ENCODE measurements at regions not wholly inside any gene's neighbourhood (a gene's known extent, or its start where the extent isn't known, plus 50 kb on each side); places are given as distances from the start of the nearest gene placed in this dataset.

DNA sequence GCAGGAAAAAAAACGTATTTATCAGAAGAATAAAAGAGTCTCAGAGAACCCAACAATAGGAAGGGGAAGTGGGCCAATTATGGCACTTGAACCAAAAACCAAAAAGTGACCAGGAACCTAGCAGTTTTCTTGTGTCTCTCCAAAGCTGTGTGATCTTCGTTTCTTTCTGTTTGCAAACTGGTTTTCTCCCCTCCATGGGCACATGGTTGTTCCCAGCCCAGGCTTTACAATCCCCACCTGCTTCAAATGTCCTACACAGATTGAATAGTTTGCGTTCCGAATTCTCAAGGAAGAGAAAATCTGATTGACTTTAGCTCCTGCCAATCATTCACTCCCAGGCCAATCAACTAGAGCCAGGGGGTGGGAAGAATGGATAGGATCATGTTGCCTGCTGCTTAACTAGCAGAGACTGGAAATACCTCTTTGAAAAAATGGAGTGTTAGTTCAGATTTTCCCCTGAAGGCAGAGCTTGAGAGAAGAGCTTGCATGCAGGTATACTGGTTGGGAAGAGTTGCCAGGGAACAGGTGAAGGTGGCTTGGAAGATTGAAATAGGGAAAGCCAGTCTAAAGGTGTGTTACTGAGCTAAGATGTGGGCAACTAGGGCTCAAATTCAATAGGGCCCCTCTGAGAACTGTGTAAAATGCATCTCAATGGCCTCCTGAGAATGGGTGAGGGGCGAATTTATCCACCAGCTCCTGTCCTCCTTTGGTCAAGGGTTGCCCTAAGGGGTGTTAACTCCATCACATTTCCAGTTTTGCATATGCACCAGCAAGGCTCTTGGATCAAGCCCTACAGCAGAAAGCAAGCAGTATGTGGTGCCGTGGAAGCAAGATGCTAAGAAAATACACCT lies 106.4 kb upstream of the SRRM4 start:
- no peak for DNase-seq

DNA sequence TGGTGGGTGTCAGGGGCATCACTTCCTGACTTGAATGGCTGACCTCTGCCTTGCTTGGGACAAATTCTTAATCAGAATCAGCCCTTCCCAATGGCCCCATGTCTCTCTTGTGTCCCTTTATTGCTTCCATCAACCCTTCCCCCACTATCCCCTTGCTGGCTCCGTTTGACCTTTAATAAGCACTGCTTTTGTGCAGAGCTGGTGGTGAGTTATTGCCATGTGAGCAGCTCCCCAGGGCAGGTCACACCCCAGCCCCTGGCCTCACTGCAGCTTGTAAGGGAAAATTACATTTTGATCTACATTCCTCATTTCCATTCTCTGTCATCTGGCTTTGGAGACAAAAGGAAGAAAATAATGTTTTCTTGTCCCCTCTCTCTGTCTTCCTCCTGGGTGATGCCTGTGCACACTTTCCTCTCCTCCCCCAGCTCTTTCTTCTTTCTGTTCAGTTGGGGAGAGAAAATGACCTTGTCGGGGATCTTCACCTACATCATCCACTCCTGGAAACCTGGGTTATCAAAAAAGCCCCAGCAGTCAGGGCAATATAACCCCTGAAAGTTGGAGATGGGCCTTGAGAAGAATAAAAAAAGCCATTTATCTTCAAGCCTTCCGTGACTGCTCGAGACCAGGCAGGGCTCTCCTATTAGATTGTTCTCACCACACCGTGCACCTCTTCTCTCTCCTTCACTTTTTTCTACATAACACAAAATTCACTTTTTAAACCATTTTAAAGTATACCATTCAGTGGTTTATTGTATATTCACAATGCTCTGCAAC lies 100.4 kb upstream of the SRRM4 start:
- DNase-seq = no peak

- no peak for DNase-seq
Measured at GRCh38 chr12:118884226-118884625, 97.1 kb upstream of the SRRM4 start.

DNA sequence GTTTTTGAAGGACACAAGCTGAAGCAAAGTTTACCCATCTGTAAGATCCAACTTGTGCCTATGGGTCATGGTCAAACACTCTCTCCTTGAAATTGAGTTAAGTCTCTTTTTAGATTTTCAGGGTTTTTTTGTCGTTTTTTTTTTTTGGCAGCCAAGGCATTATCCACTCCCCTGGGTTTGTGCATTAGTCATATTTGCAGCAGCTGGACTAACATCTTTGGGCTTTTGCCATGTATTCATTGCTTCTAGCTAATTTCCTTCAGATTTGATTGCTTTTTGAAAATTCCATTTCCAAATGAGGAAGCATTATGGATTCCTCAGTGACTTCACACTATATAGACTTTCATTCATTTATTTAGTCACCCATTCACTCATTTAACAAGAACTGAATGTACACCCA lies 80.3 kb upstream of the SRRM4 start:
- no peak for DNase-seq

DNA sequence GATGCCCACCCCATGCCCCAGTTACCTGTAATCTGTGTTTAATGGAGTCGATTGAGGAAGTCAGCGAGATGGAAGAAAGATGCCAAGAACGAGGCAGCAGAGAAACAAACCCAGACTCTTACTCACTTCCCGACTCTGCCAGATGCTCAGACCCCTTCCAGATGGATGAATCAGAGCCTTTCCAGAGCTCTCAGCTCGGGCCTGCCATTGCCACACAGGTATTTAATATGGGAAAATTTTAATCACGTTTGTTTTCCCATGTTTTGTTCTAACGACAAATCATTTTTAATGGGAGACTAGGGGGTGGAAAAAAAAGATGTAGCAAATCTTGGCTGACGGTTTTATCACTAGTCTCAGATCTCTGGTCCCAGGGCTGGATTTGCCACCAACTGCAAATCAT lies 72.5 kb upstream of the SRRM4 start:
- DNase-seq = no peak

- DNase-seq = no peak
Measured at GRCh38 chr12:118912697-118913270, 68.6 kb upstream of the SRRM4 start.

DNA sequence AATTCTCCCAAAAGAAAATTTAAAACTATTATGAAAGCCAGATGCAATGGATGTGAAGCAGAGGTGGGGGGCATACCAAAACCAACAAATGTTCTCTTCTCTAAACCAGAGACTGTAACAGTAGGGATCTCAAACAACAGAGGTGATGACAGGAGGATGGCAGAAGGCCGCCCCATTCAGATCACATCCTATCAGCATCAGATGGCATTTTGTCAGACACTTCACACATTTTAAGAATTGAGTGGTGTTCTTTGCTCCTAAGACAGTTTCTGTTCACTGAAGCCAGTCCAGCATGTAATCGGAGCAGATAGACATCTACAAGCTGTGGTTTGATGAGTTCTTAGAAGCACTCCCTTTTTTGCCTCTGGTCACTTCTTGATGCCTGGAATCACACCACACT lies 59.6 kb upstream of the SRRM4 start:
- no peak for DNase-seq

DNA sequence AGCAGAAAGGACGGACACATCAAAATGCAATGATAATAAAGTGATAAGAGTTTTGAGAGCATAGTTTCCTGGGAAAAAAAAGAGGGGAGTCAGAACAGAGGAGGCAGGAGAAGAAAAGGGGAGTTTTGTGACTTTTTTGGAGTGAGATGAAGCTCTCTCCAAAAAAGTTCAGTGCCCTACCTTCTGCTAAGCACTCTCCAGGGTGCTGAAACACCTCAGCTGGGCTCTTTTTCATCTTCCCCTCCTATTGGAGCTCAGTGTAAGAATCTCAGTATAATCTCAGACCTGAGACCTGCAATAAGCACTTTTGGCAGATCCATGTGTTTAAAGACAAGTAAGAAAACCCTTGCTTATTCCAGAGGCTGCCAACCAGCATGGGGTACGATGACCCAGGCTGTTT lies 58.9 kb upstream of the SRRM4 start:
- no peak for DNase-seq

GRCh38 chr12:118925407-118925806 lies 55.9 kb upstream of the SRRM4 start:
- no peak for DNase-seq

DNA sequence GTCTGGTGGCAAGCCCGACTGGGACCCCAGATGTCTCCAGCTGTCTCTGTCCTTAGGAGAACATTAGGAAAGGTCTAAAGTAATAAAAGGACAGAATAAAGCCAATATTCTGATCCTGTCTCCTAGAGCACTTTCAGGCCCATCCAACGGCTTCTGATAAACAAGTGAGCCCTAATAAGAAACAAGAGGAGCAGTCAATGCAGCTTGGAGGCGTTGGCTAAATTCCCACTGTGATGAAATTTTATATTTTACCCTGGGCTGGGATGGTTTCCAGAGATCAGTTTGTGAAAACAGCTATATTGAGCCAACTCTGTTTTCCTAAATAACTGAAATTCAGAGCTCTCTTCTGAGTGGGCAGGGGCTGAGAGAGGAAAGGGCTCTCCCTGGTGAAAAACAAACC lies 55.5 kb upstream of the SRRM4 start:
- DNase-seq = no peak

Measured in left hindlimb (tissue), 1 donor.